ENCODE measurements at regions not wholly inside any gene's neighbourhood (a gene's known extent, or its start where the extent isn't known, plus 50 kb on each side); places are given as distances from the start of the nearest gene placed in this dataset.

- no peak for DNase-seq (ENCODE audit: extremely low read depth in 1 of 11, low read depth in 9 of 11, low spot score in 4 of 11)
Observed at GRCh38 chr2:122231296-122231695, 475.8 kb downstream of the TSN start.

- DNase-seq (ENCODE audit: extremely low read depth in 1 of 11, low read depth in 9 of 11, low spot score in 4 of 11): no peak
Observed at GRCh38 chr2:122233372-122233771, 477.9 kb downstream of the TSN start.

- no peak for DNase-seq (ENCODE audit: extremely low read depth in 1 of 11, low read depth in 9 of 11, low spot score in 4 of 11)
Observed at GRCh38 chr2:122236152-122236874, 480.9 kb downstream of the TSN start.

- no peak for DNase-seq (ENCODE audit: extremely low read depth in 1 of 11, low read depth in 9 of 11, low spot score in 4 of 11)
Observed at GRCh38 chr2:122236925-122237324, 481.5 kb downstream of the TSN start.

- DNase-seq (ENCODE audit: extremely low read depth in 1 of 11, low read depth in 9 of 11, low spot score in 4 of 11): no peak
Observed at GRCh38 chr2:122237450-122237849, 482.0 kb downstream of the TSN start.

- no peak for DNase-seq (ENCODE audit: extremely low read depth in 1 of 11, low read depth in 9 of 11, low spot score in 4 of 11)
Observed at GRCh38 chr2:122238006-122238559, 482.6 kb downstream of the TSN start.

GRCh38 chr2:122239440-122239839 is 484.0 kb downstream of the TSN start:
- no peak for DNase-seq (ENCODE audit: extremely low read depth in 1 of 11, low read depth in 9 of 11, low spot score in 4 of 11)

- no peak for DNase-seq (ENCODE audit: extremely low read depth in 1 of 11, low read depth in 9 of 11, low spot score in 4 of 11)
Observed at GRCh38 chr2:122244598-122245229, 489.3 kb downstream of the TSN start.

- no peak for DNase-seq (ENCODE audit: extremely low read depth in 1 of 11, low read depth in 9 of 11, low spot score in 4 of 11)
Observed at GRCh38 chr2:122249673-122250072, 494.2 kb downstream of the TSN start.

- DNase-seq (ENCODE audit: extremely low read depth in 1 of 11, low read depth in 9 of 11, low spot score in 4 of 11): no peak
Observed at GRCh38 chr2:122251158-122251557, 495.7 kb downstream of the TSN start.

- no peak for DNase-seq (ENCODE audit: extremely low read depth in 1 of 11, low read depth in 9 of 11, low spot score in 4 of 11)
Observed at GRCh38 chr2:122251566-122251965, 496.1 kb downstream of the TSN start.

- DNase-seq (ENCODE audit: extremely low read depth in 1 of 11, low read depth in 9 of 11, low spot score in 4 of 11): no peak
Observed at GRCh38 chr2:122255924-122256323, 500.5 kb downstream of the TSN start.

- DNase-seq (ENCODE audit: extremely low read depth in 1 of 11, low read depth in 9 of 11, low spot score in 4 of 11): no peak
Observed at GRCh38 chr2:122261911-122262310, 506.5 kb downstream of the TSN start.

- DNase-seq (ENCODE audit: extremely low read depth in 1 of 11, low read depth in 9 of 11, low spot score in 4 of 11): no peak
Observed at GRCh38 chr2:122263746-122264145, 508.3 kb downstream of the TSN start.

GRCh38 chr2:122266636-122267035 is 511.2 kb downstream of the TSN start:
- DNase-seq (ENCODE audit: extremely low read depth in 1 of 11, low read depth in 9 of 11, low spot score in 4 of 11): peak in 3 of 11 donors; percentile 3 to 21 (median 20)

- no peak for DNase-seq (ENCODE audit: extremely low read depth in 1 of 11, low read depth in 9 of 11, low spot score in 4 of 11)
Observed at GRCh38 chr2:122267947-122268346, 512.5 kb downstream of the TSN start.

GRCh38 chr2:122273785-122274419 is 518.5 kb downstream of the TSN start:
- DNase-seq (ENCODE audit: extremely low read depth in 1 of 11, low read depth in 9 of 11, low spot score in 4 of 11): no peak

GRCh38 chr2:122277956-122278355 is 522.5 kb downstream of the TSN start:
- no peak for DNase-seq (ENCODE audit: extremely low read depth in 1 of 11, low read depth in 9 of 11, low spot score in 4 of 11)

- DNase-seq (ENCODE audit: extremely low read depth in 1 of 11, low read depth in 9 of 11, low spot score in 4 of 11): no peak
Observed at GRCh38 chr2:122300758-122301157, 545.3 kb downstream of the TSN start.

GRCh38 chr2:122307763-122308162 is 552.3 kb downstream of the TSN start:
- DNase-seq (ENCODE audit: extremely low read depth in 1 of 11, low read depth in 9 of 11, low spot score in 4 of 11): peak in 7 of 11 donors; percentile 4 to 25 (median 9)

All from renal cortex interstitium (tissue), 11 donors.